ENCODE measurements at regions not wholly inside any gene's neighbourhood (a gene's known extent, or its start where the extent isn't known, plus 50 kb on each side); places are given as distances from the start of the nearest gene placed in this dataset.

DNA sequence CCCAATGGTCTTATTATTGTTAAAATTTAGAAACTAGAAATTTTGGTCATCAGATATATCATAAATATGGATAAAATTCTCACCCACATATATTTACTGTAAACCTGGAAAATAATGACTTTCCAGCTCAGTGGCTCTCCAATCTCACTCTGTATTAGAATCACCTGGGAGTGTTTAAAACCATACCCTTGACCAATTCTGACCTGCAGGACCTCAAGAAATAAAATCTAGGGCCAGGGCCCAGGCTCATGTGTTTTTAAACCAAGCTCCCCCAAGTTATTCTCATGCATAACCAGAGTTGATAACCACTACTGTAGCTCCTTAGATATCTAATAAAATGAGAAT is 372.1 kb downstream of the SHQ1 start:
- Histone ChIP-seq H3K9me1 (ENCODE audit: insufficient read depth, low read length) (no peaks in the 10 kb centered on the region), H3K14ac (replicated peaks; ENCODE audit: low read depth, low read length) (no peak overlapping the region), H2BK20ac (ENCODE audit: low read depth, low read length) (no peak overlapping the region), H4K91ac (ENCODE audit: insufficient read depth, low read depth, low read length) (no peak overlapping the region), H3K4me2 (ENCODE audit: low read depth, low read length) (no peak overlapping the region), H2BK15ac (ENCODE audit: low read depth, low read length) (no peak overlapping the region), H3K4me3 (ENCODE audit: insufficient read depth, low read depth, low read length) (no peak overlapping the region), H3K79me1 (ENCODE audit: low read depth in 1 of 2, low read length in 2 of 2) (no peaks in the 10 kb centered on the region), H3K23ac (ENCODE audit: low read depth, low read length) (no peak overlapping the region), H3K18ac (ENCODE audit: low read depth, low read length) (no peak overlapping the region), H4K8ac (ENCODE audit: low read depth in 2 of 2, low read length in 2 of 2) (no peak overlapping the region), H3K27ac (ENCODE audit: insufficient read depth, low read length) (no peak overlapping the region), H3K36me3 (ENCODE audit: control insufficient read depth, insufficient read depth, low read length) (no peaks in the 10 kb centered on the region), H2AFZ (replicated peaks; ENCODE audit: low read length, poor library complexity) (no peak overlapping the region), H3K27me3 (ENCODE audit: control insufficient read depth, insufficient read depth, low read length) (peaks cover 12% of the 10 kb centered on the region), H2AK5ac (ENCODE audit: low read depth, low read length) (no peak overlapping the region), H2BK5ac (ENCODE audit: low read depth, low read length, poor library complexity, severe bottlenecking) (no peak overlapping the region), H3K4ac (ENCODE audit: low read depth, low read length) (no peak overlapping the region), H3K56ac (ENCODE audit: extremely low read depth, insufficient read depth, low read length) (no peak overlapping the region), H3K9ac (ENCODE audit: low read depth, low read length) (no peak overlapping the region), H3K9me3 (ENCODE audit: control insufficient read depth, insufficient read depth, low read length) (no peaks in the 10 kb centered on the region), H3K4me1 (ENCODE audit: control insufficient read depth, insufficient read depth, low read length) (no peaks in the 10 kb centered on the region), H2AK9ac (replicated peaks; ENCODE audit: low read depth, low read length, poor library complexity) (no peak overlapping the region), H4K20me1 (ENCODE audit: insufficient read depth, low read length) (no peaks in the 10 kb centered on the region), H2BK120ac (ENCODE audit: low read depth, low read length) (no peak overlapping the region), H4K5ac (ENCODE audit: low read depth, low read length) (no peak overlapping the region)
- POLR2A ChIA-PET (ENCODE audit: unreplicated experiment): no interaction called here
- dilution Hi-C loops (cut with HindIII; ENCODE audit: low sequenced_read_pairs, unreplicated experiment) (no loop called here), in situ Hi-C loops (cut with MboI; ENCODE audit: low sequenced_read_pairs) (no loop called here), intact Hi-C loops (cut with micrococcal nuclease) (no loop called here)
- TF ChIP-seq, protein P1, sequence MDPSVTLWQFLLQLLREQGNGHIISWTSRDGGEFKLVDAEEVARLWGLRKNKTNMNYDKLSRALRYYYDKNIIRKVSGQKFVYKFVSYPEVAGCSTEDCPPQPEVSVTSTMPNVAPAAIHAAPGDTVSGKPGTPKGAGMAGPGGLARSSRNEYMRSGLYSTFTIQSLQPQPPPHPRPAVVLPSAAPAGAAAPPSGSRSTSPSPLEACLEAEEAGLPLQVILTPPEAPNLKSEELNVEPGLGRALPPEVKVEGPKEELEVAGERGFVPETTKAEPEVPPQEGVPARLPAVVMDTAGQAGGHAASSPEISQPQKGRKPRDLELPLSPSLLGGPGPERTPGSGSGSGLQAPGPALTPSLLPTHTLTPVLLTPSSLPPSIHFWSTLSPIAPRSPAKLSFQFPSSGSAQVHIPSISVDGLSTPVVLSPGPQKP (IDR thresholded peaks at IDR 0.05; ENCODE audit: borderline replicate concordance, low read depth, low read length): no peak
- TF ChIP-seq, protein P2, sequence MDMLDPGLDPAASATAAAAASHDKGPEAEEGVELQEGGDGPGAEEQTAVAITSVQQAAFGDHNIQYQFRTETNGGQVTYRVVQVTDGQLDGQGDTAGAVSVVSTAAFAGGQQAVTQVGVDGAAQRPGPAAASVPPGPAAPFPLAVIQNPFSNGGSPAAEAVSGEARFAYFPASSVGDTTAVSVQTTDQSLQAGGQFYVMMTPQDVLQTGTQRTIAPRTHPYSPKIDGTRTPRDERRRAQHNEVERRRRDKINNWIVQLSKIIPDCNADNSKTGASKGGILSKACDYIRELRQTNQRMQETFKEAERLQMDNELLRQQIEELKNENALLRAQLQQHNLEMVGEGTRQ (IDR thresholded peaks at IDR 0.05; ENCODE audit: low read depth, low read length): no peak
- no peak for TF ChIP-seq POLR2A (IDR thresholded peaks at IDR 0.05; ENCODE audit: low read depth, low read length)
- TF ChIP-seq CEBPB (IDR thresholded peaks at IDR 0.05; ENCODE audit: low read depth, low read length): no peak
- TF ChIP-seq MXI1 (IDR thresholded peaks at IDR 0.05; ENCODE audit: borderline replicate concordance, low read depth, low read length): no peak
- no peak for TF ChIP-seq RFX5 (IDR thresholded peaks at IDR 0.05; ENCODE audit: low read depth, low read length)
- no peak for TF ChIP-seq CHD1 (IDR thresholded peaks at IDR 0.05; ENCODE audit: low read depth, low read length)
- TF ChIP-seq, protein P3, sequence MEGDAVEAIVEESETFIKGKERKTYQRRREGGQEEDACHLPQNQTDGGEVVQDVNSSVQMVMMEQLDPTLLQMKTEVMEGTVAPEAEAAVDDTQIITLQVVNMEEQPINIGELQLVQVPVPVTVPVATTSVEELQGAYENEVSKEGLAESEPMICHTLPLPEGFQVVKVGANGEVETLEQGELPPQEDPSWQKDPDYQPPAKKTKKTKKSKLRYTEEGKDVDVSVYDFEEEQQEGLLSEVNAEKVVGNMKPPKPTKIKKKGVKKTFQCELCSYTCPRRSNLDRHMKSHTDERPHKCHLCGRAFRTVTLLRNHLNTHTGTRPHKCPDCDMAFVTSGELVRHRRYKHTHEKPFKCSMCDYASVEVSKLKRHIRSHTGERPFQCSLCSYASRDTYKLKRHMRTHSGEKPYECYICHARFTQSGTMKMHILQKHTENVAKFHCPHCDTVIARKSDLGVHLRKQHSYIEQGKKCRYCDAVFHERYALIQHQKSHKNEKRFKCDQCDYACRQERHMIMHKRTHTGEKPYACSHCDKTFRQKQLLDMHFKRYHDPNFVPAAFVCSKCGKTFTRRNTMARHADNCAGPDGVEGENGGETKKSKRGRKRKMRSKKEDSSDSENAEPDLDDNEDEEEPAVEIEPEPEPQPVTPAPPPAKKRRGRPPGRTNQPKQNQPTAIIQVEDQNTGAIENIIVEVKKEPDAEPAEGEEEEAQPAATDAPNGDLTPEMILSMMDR (conservative IDR thresholded peaks at IDR 0.05; ENCODE audit: low read depth, low read length): no peak
- no peak for TF ChIP-seq FOS (IDR thresholded peaks at IDR 0.05; ENCODE audit: low read depth, low read length)
- no peak for TF ChIP-seq RCOR1 (IDR thresholded peaks at IDR 0.05; ENCODE audit: insufficient replicate concordance, low read length)
- no peak for TF ChIP-seq RAD21 (IDR thresholded peaks at IDR 0.05; ENCODE audit: low read length)
- no peak for TF ChIP-seq MAFK (IDR thresholded peaks at IDR 0.05; ENCODE audit: low read depth, low read length)
- CTCF ChIA-PET: interaction anchor here (0.6 kb wide), 2 partner anchors 268 to 455 kb away, joined by 3 to 4 read pairs; no protein-coding TSS in a partner anchor
- ATAC-seq (ENCODE audit: low read depth): no peak
- no peak for DNase-seq
- BruUV-seq (replicated peaks): no TSS peak

Measured in IMR-90 (cell line).